Activated B cell treated with CpG ODN at 0.5 μM for 24 hours (primary cell): ENCODE measurements at regions not wholly inside any gene's neighbourhood (a gene's known extent, or its start where the extent isn't known, plus 50 kb on each side); places are given as distances from the start of the nearest gene placed in this dataset.

ENCODE experiments used
- ATAC-seq: fragments of 200-7000 bp; cut with Tn5 transposase; one replicate; pipeline ENCODE4 v1.10.0; 2021; ENCODE audit warnings: low read depth, mild to moderate bottlenecking, moderate library complexity
- CTCF ChIA-PET: fragments of 350-600 bp; sonication (Branson Sonifier 250); formaldehyde crosslinking; loops from one replicate; lab custom pipeline; 2021; ENCODE audit warnings: antibody characterized with exemption; lab: Charles Lee
- POLR2A ChIA-PET: fragments of 350-600 bp; sonication (Branson Sonifier 250); formaldehyde crosslinking; loops from one replicate; lab custom pipeline; 2021; ENCODE audit warnings: antibody characterized with exemption; lab: Charles Lee
- DNase-seq: peaks from one replicate; pipeline ENCODE4 v3.0.0; 2022
- H3K27ac Mint-ChIP-seq: one replicate; pipeline ENCODE4 v1.8.0; 2020; ENCODE audit warnings: mixed read lengths
- H3K27me3 Mint-ChIP-seq: one replicate; pipeline ENCODE4 v1.8.0; 2021; ENCODE audit warnings: mixed read lengths
- H3K36me3 Mint-ChIP-seq: one replicate; pipeline ENCODE4 v1.8.0; 2021; ENCODE audit warnings: low read depth, mixed read lengths
- H3K4me1 Mint-ChIP-seq: one replicate; pipeline ENCODE4 v1.8.0; 2021; ENCODE audit warnings: mixed read lengths
- H3K4me3 Mint-ChIP-seq: one replicate; pipeline ENCODE4 v1.8.0; 2020; ENCODE audit warnings: mild to moderate bottlenecking, mixed read lengths
- H3K9me3 Mint-ChIP-seq: one replicate; pipeline ENCODE4 v1.8.0; 2020; ENCODE audit warnings: mixed read lengths
- intact Hi-C: fragments of 100-400 bp; cut with micrococcal nuclease; formaldehyde crosslinking; loops from one replicate; pipeline ENCODE4 v1.15.1; 2024
- TF ChIP-seq, protein P1 (sequence below): fragments of 200-600 bp; IDR thresholded peaks from one replicate; pipeline ENCODE4 v1.8.0; 2022; ENCODE audit warnings: antibody characterized with exemption, mild to moderate bottlenecking

DNA sequence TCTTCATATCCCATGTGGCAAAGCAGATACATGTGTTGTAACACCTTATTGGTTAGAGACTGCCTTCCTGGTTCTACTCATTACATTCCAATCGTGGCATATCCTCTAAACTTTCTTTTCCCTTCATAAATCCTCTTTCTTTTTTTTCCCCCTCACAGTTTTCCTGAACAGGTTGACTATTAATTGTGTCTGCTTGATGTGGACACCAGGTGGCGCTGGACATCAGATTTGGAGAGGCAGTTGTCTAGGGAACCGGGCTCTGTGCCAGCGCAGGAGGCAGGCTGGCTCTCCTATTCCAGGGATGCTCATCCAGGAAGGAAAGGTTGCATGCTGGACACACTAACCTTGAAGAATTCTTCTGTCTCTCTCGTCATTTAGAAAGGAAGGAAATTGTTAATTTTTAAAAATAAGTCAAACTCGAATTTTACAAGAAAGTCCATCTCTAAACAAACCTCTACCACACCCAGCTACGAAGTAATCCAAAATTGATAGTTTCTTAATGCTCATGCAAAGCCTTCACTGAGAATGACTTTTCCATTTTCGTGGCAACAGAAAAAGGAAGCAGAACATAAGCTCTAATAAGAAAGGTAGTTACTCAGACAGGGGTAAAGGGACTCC is 59.4 kb upstream of the ASB17 start:
- ATAC-seq (peak; percentile 58), DNase-seq (peak; percentile 30)
- no peaks in the 10 kb centered on the region for H3K9me3 Mint-ChIP-seq
- intact Hi-C loops: loop anchor here (1.0 to 10.0 kb wide), 5 partner anchors 163 to 1913 kb away; no protein-coding TSS in a partner anchor
- ChIA-PET POLR2A (no interaction called here), CTCF (interaction anchor here (0.7 to 2.0 kb wide), 4 partner anchors 14 to 1153 kb away, joined by 3 to 7 read pairs (median 4); no protein-coding TSS in a partner anchor)
- TF ChIP-seq, protein P1, sequence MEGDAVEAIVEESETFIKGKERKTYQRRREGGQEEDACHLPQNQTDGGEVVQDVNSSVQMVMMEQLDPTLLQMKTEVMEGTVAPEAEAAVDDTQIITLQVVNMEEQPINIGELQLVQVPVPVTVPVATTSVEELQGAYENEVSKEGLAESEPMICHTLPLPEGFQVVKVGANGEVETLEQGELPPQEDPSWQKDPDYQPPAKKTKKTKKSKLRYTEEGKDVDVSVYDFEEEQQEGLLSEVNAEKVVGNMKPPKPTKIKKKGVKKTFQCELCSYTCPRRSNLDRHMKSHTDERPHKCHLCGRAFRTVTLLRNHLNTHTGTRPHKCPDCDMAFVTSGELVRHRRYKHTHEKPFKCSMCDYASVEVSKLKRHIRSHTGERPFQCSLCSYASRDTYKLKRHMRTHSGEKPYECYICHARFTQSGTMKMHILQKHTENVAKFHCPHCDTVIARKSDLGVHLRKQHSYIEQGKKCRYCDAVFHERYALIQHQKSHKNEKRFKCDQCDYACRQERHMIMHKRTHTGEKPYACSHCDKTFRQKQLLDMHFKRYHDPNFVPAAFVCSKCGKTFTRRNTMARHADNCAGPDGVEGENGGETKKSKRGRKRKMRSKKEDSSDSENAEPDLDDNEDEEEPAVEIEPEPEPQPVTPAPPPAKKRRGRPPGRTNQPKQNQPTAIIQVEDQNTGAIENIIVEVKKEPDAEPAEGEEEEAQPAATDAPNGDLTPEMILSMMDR: peak; percentile 48
- no peak overlapping the region for H3K27ac Mint-ChIP-seq
- no peak overlapping the region for H3K4me3 Mint-ChIP-seq
- peaks cover 3% of the 10 kb centered on the region for H3K27me3 Mint-ChIP-seq
- H3K4me1 Mint-ChIP-seq: no peaks in the 10 kb centered on the region
- H3K36me3 Mint-ChIP-seq: no peaks in the 10 kb centered on the region

DNA sequence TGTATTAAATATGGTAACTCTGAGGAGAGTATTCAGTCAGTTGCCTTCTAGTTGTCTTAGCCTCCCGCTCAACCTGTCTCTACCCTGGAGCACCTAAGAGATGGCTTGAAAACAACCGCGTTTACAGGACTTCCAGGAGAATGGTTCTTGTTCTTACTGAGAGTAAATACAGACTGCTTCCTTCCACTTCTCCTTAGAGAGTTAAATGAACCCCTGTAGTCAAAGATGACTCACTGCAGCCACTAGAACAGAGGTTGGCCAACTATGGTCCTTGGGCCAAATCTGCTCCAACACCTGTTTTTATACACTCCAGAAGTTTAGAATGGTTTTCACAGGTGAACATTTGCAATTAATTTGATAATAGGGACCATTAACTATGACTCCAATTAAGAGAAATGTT is 60.1 kb upstream of the ASB17 start:
- Mint-ChIP-seq H3K4me1 (no peaks in the 10 kb centered on the region), H3K36me3 (no peaks in the 10 kb centered on the region), H3K9me3 (no peaks in the 10 kb centered on the region), H3K27ac (no peak overlapping the region), H3K27me3 (peaks cover 3% of the 10 kb centered on the region), H3K4me3 (no peak overlapping the region)
- ChIA-PET POLR2A (no interaction called here), CTCF (interaction anchor here (1.8 to 2.0 kb wide), 2 partner anchors 15 to 162 kb away, joined by 5 to 7 read pairs; no protein-coding TSS in a partner anchor)
- ATAC-seq (no peak), DNase-seq (no peak)
- intact Hi-C loops: loop anchor here (5.0 to 10.0 kb wide), 3 partner anchors 1135 to 1912 kb away; no protein-coding TSS in a partner anchor
- TF ChIP-seq, protein P1: no peak

DNA sequence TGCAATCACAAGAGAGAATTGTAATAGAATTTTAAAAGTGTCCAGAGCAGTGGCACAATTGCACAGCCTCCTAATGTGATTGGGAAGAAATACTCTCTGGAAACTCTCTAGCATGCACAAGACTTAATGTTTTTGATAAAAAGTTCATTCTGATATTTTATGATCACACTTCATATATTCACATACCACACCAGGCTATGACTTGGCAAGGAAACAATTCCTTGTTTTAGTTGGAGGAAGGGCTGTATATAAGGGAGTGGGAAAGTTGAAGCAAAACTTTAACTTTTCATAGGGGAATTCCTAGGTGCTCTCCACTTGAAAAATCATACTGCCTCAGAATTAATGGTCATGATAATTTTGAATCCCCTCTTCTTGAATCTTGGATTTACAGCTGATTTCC is 61.5 kb upstream of the ASB17 start:
- ATAC-seq (no peak), DNase-seq (no peak)
- H3K27me3 Mint-ChIP-seq: peaks cover under 1% of the 10 kb centered on the region
- H3K9me3 Mint-ChIP-seq: no peaks in the 10 kb centered on the region
- CTCF ChIA-PET: no interaction called here
- TF ChIP-seq, protein P1: no peak
- no peak overlapping the region for H3K27ac Mint-ChIP-seq
- intact Hi-C loops: loop anchor here (5.0 to 10.0 kb wide), 3 partner anchors 1134 to 1911 kb away; no protein-coding TSS in a partner anchor
- no peak overlapping the region for H3K4me3 Mint-ChIP-seq
- POLR2A ChIA-PET: no interaction called here
- no peaks in the 10 kb centered on the region for H3K4me1 Mint-ChIP-seq
- H3K36me3 Mint-ChIP-seq: no peaks in the 10 kb centered on the region

DNA sequence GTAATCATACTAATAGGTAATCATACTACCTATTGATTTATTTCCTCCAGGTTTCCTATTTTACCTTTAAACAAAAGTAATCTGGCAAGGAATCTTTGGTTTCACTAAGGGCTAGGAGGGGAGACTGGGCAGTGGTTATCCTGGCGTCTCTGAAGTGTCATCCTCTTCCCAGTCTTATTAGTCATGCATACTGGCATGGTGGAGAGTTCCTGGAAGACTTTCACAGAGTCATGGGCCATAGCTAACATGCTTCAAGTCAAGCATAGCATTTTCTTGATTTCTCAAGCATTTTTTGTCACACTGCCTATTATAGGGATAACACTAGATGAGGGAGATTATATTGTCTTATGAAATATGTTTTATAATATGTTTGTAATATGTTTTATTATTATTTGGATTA is 64.0 kb upstream of the ASB17 start:
- H3K36me3 Mint-ChIP-seq: no peaks in the 10 kb centered on the region
- no peak overlapping the region for H3K27ac Mint-ChIP-seq
- intact Hi-C loops: loop anchor here (10.0 kb wide), 2 partner anchors 1539 to 1909 kb away; no protein-coding TSS in a partner anchor
- ChIA-PET POLR2A (no interaction called here), CTCF (interaction anchor here (0.6 to 1.2 kb wide), 2 partner anchors 10 to 13 kb away, joined by 3 read pairs; no protein-coding TSS in a partner anchor)
- H3K27me3 Mint-ChIP-seq: peaks cover 3% of the 10 kb centered on the region
- DNase-seq (no peak), ATAC-seq (no peak)
- TF ChIP-seq, protein P1: no peak
- H3K4me1 Mint-ChIP-seq: no peaks in the 10 kb centered on the region
- no peaks in the 10 kb centered on the region for H3K9me3 Mint-ChIP-seq
- no peak overlapping the region for H3K4me3 Mint-ChIP-seq

DNA sequence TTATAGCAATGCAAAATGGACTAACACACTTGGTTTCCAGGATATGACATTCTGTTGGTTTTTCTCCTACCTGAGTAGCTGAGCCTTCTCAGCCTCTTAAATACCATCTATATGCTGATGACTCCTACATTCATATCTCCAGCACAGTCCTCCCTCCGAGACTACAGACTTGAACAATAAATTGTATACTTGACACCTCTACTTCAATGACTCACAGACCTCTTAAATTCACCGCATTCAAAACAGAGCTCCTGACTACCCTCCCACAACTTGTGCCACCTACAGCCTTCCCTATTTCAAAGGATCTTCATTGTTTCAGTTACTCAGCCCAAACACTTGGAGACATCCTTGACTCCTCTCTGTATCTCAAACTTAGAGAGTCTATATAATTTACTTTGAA is 66.8 kb upstream of the ASB17 start:
- Mint-ChIP-seq H3K36me3 (no peaks in the 10 kb centered on the region), H3K4me3 (no peak overlapping the region), H3K27me3 (peaks cover 3% of the 10 kb centered on the region), H3K4me1 (no peaks in the 10 kb centered on the region), H3K27ac (no peak overlapping the region), H3K9me3 (no peaks in the 10 kb centered on the region)
- intact Hi-C loops: loop anchor here (10.0 kb wide), 2 partner anchors 1536 to 1906 kb away; no protein-coding TSS in a partner anchor
- ATAC-seq (no peak), DNase-seq (no peak)
- TF ChIP-seq, protein P1: no peak
- POLR2A ChIA-PET: no interaction called here
- CTCF ChIA-PET: no interaction called here
